GM19238 (cell line): ENCODE measurements at regions not wholly inside any gene's neighbourhood (a gene's known extent, or its start where the extent isn't known, plus 50 kb on each side); places are given as distances from the start of the nearest gene placed in this dataset.

Source experiments
- DNase-seq: peaks from one replicate; pipeline ENCODE4 v3.0.0; 2011; ENCODE audit warnings: low spot score; ENCODE audit not compliant: insufficient read length

DNA sequence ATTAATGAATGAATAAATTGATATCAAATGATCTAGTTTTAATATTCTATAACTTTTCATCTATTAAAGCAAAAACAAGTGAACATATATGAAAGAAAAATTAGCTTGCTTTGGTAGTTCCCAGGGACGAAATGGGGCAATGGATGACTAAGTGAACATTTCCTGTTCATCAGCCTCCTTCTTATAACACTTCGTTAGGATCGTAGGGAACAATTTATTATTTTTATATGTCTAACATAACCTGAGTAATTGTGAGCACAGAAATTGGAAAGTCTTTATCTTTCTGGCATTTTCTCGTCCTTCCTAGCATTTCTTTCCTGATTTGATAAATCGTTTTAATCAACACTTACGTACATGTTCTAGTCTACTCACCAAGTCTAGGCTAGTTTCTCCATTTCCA lies 59.1 kb upstream of the PPP1R3C start:
- no peak for DNase-seq

DNA sequence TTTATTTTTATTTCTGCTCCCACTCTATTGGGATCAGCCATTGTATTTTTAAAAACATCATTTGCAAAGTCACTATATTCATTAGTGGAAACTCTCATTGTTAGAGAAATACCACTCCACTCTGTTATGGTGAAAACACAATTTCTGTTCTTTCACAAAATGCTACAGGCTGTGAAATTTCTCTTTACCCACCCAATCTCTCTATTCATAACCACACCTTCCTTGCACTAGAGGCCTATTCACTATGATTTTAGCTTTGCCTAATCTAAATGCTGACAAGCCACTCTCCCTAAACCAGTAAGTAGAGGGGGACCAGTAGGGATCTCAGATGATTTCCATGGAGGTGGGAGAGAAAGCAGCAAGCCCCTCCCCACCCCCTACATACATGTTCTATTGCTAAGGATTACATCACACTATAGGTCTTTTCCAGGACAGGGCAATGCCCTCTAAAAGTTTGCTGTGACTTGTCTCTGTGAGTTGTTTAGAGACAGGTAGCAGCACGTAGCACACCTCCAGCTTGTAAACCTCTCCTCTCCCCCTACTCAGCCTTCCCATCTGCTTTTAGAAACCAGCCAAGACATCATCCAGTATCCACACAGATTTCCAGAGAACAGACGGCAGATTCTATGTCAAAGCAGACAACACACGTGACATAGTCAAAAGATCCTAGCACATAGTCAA lies 58.3 kb upstream of the PPP1R3C start:
- DNase-seq, result no peak

DNA sequence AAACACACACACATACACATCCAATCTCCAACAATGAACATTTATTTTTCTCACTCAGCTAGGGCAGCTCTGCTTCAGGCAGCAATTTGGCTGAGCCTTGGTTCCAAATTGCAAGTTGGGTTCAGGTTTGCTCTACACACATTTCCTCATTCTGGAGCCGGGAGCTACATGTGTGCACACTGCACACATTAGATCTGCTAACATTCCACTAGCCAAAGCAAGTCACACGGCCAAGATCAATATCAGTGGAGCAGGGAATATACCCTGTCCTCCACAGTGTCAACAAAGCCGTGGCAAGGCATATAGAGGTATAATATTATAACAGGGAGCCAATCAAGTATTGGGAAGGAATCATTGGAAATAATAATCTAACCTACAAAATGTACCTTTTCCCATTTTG lies 57.5 kb upstream of the PPP1R3C start:
- DNase-seq, result no peak

DNA sequence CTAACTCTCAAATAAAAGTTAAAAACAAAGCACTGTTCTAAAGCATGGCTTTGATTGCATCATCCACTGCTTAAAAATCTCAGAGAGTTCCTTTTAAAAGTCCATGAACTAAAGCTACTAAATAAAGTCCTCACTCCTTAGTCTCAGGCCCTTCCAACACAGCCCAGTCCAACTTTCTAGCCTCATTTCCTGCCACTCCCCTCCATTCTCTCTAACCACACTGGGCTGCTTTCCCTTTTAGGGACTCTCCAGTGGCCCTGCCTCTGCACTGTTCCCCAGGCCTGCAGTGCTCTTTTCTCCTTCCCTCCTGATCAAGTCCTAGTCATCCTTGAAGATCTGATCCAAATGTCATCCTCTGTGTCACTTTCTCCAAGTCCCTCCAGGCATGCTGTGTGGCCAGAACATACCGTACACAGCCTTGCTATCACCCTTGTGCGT lies 56.9 kb upstream of the PPP1R3C start:
- no peak for DNase-seq

DNA sequence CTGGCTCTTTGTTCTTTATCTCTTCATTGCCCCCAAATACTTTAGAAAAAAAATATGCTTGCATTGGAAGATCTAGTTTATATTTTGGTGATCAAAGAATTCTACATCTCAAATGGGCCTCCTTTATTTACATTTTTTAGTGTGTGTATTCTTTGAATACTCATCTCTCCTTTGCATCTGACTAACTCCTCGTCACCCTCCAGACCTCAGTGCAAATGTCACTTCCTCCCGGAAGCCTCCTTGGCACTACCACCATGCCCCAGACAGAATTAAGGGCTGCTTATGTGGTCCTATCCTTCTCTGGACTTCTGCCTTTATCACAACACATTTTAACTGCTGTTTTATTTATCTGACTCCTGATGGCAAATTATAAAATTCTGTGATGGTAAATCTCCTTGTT lies 52.0 kb upstream of the PPP1R3C start:
- DNase-seq, result no peak

DNA sequence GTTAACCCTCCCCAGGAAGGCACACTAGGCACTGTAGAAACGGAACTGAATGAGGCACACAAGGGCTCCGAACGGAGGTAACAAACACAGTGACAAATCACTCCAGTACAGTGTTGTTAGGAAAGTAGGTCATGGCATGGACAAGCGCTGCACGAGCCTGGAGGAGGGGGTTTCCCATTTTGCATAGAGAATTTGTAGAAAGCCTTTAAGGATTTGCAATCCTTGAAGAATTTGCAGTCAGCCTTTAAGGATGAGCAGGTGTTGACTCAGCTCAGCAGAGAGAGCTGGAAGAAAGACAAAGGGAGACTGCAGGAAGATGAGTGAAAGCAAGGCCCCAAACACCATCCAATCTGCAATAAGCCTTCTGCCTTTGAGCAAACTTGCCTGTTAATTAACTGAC lies 51.1 kb upstream of the PPP1R3C start:
- DNase-seq, result no peak

DNA sequence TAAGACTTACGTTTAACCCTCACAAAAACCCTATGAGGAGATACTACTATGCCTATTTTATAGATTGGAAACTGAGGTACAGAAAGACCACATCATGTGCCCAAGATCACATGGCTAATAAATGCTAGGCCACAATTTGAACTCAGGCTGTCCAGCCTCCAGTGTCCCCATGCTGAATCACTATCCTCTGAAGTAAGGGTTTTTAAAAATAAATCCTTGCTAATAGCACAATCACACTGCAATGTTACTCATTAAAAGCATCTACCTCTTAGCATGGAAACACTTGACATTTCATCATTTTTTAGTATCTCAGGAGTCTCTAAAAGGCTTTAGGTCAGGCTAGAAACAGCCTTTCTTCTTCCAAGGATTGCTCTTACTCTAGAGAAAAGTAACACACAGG lies 50.0 kb upstream of the PPP1R3C start:
- no peak for DNase-seq
